ENCODE measurements at regions not wholly inside any gene's neighbourhood (a gene's known extent, or its start where the extent isn't known, plus 50 kb on each side); places are given as distances from the start of the nearest gene placed in this dataset.

GRCh38 chr12:97757481-97758193 lies 295.0 kb downstream of the RMST start:
- no peak for TF ChIP-seq POLR2AphosphoS5 (IDR thresholded peaks at IDR 0.05; ENCODE audit: borderline replicate concordance, low read depth, low read length)
- TF ChIP-seq EZH2 (IDR thresholded peaks at IDR 0.05) = no peak
- no peak for TF ChIP-seq FOXP2 (optimal IDR thresholded peaks at IDR 0.05; ENCODE audit: control extremely low read depth, extremely low read length, insufficient read depth)

GRCh38 chr12:97758194-97758501 lies 295.5 kb downstream of the RMST start:
- no peak for DNase-seq (ENCODE audit: low read depth, low spot score)
- Histone ChIP-seq H3K27ac (no peak overlapping the region), H3K9me3 (ENCODE audit: low read depth, low read length) (no peaks in the 10 kb centered on the region), H3K36me3 (ENCODE audit: insufficient read depth, low read length) (no peaks in the 10 kb centered on the region), H3K4me3 (no peak overlapping the region), H3K9ac (ENCODE audit: insufficient read length) (no peak overlapping the region)
- TF ChIP-seq EZH2 (IDR thresholded peaks at IDR 0.05) = no peak
- no peak for TF ChIP-seq FOXP2 (optimal IDR thresholded peaks at IDR 0.05; ENCODE audit: control extremely low read depth, extremely low read length, insufficient read depth)
- TF ChIP-seq POLR2AphosphoS5 (IDR thresholded peaks at IDR 0.05; ENCODE audit: borderline replicate concordance, low read depth, low read length) = no peak

More at GRCh38 chr12:97757481-97758193, 295.0 kb downstream of the RMST start:
- Histone ChIP-seq H3K36me3 (ENCODE audit: insufficient read depth, low read length) (no peaks in the 10 kb centered on the region), H3K4me3 (no peak overlapping the region), H3K9me3 (ENCODE audit: low read depth, low read length) (no peaks in the 10 kb centered on the region), H3K9ac (ENCODE audit: insufficient read length) (no peak overlapping the region), H3K27ac (0 out of 2 replicates have a peak overlapping the region, but pooled peaks have one; percentile 43)
- DNase-seq (ENCODE audit: low read depth, low spot score) = peak; percentile 18

GRCh38 chr12:97758586-97758985 lies 296.0 kb downstream of the RMST start:
- Histone ChIP-seq H3K9me3 (ENCODE audit: low read depth, low read length) (no peaks in the 10 kb centered on the region), H3K9ac (ENCODE audit: insufficient read length) (no peak overlapping the region), H3K4me3 (no peak overlapping the region), H3K36me3 (ENCODE audit: insufficient read depth, low read length) (no peaks in the 10 kb centered on the region), H3K27ac (no peak overlapping the region)
- TF ChIP-seq POLR2AphosphoS5 (IDR thresholded peaks at IDR 0.05; ENCODE audit: borderline replicate concordance, low read depth, low read length) (no peak), EZH2 (IDR thresholded peaks at IDR 0.05) (no peak), FOXP2 (optimal IDR thresholded peaks at IDR 0.05; ENCODE audit: control extremely low read depth, extremely low read length, insufficient read depth) (no peak)
- no peak for DNase-seq (ENCODE audit: low read depth, low spot score)

- Histone ChIP-seq H3K9me3 (ENCODE audit: low read depth, low read length) (no peaks in the 10 kb centered on the region), H3K36me3 (ENCODE audit: insufficient read depth, low read length) (no peaks in the 10 kb centered on the region), H3K9ac (ENCODE audit: insufficient read length) (no peak overlapping the region), H3K27ac (no peak overlapping the region), H3K4me3 (no peak overlapping the region)
- no peak for DNase-seq (ENCODE audit: low read depth, low spot score)
- TF ChIP-seq FOXP2 (optimal IDR thresholded peaks at IDR 0.05; ENCODE audit: control extremely low read depth, extremely low read length, insufficient read depth) = no peak
- no peak for TF ChIP-seq POLR2AphosphoS5 (IDR thresholded peaks at IDR 0.05; ENCODE audit: borderline replicate concordance, low read depth, low read length)
- no peak for TF ChIP-seq EZH2 (IDR thresholded peaks at IDR 0.05)
Observed at GRCh38 chr12:97760601-97761000, 298.0 kb downstream of the RMST start.

GRCh38 chr12:97763113-97763512 lies 300.5 kb downstream of the RMST start:
- H3K4me3 ChIP-seq = no peak overlapping the region
- H3K27ac ChIP-seq = no peak overlapping the region
- H3K9ac ChIP-seq (ENCODE audit: insufficient read length) = no peak overlapping the region
- TF ChIP-seq POLR2AphosphoS5 (IDR thresholded peaks at IDR 0.05; ENCODE audit: borderline replicate concordance, low read depth, low read length) = no peak
- no peak for TF ChIP-seq EZH2 (IDR thresholded peaks at IDR 0.05)
- no peaks in the 10 kb centered on the region for H3K36me3 ChIP-seq (ENCODE audit: insufficient read depth, low read length)
- H3K9me3 ChIP-seq (ENCODE audit: low read depth, low read length) = no peaks in the 10 kb centered on the region
- peak; percentile 58 for DNase-seq (ENCODE audit: low read depth, low spot score)

GRCh38 chr12:97764700-97765099 lies 302.1 kb downstream of the RMST start:
- no peak for DNase-seq (ENCODE audit: low read depth, low spot score)
- Histone ChIP-seq H3K9ac (ENCODE audit: insufficient read length) (no peak overlapping the region), H3K9me3 (ENCODE audit: low read depth, low read length) (no peaks in the 10 kb centered on the region), H3K4me3 (no peak overlapping the region), H3K36me3 (ENCODE audit: insufficient read depth, low read length) (no peaks in the 10 kb centered on the region), H3K27ac (no peak overlapping the region)
- no peak for TF ChIP-seq POLR2AphosphoS5 (IDR thresholded peaks at IDR 0.05; ENCODE audit: borderline replicate concordance, low read depth, low read length)
- no peak for TF ChIP-seq EZH2 (IDR thresholded peaks at IDR 0.05)
- no peak for TF ChIP-seq FOXP2 (optimal IDR thresholded peaks at IDR 0.05; ENCODE audit: control extremely low read depth, extremely low read length, insufficient read depth)

- H3K9me3 ChIP-seq (ENCODE audit: low read depth, low read length) = no peaks in the 10 kb centered on the region
- H3K36me3 ChIP-seq (ENCODE audit: insufficient read depth, low read length) = no peaks in the 10 kb centered on the region
- H3K9ac ChIP-seq (ENCODE audit: insufficient read length) = no peak overlapping the region
- TF ChIP-seq EZH2 (IDR thresholded peaks at IDR 0.05) (no peak), FOXP2 (optimal IDR thresholded peaks at IDR 0.05; ENCODE audit: control extremely low read depth, extremely low read length, insufficient read depth) (no peak), POLR2AphosphoS5 (IDR thresholded peaks at IDR 0.05; ENCODE audit: borderline replicate concordance, low read depth, low read length) (no peak)
- no peak overlapping the region for H3K4me3 ChIP-seq
- H3K27ac ChIP-seq = no peak overlapping the region
- no peak for DNase-seq (ENCODE audit: low read depth, low spot score)
Observed at GRCh38 chr12:97767347-97767746, 304.7 kb downstream of the RMST start.

GRCh38 chr12:97778111-97778510 lies 315.5 kb downstream of the RMST start:
- TF ChIP-seq EZH2 (IDR thresholded peaks at IDR 0.05) (no peak), FOXP2 (optimal IDR thresholded peaks at IDR 0.05; ENCODE audit: control extremely low read depth, extremely low read length, insufficient read depth) (no peak), POLR2AphosphoS5 (IDR thresholded peaks at IDR 0.05; ENCODE audit: borderline replicate concordance, low read depth, low read length) (no peak)
- H3K9me3 ChIP-seq (ENCODE audit: low read depth, low read length) = no peaks in the 10 kb centered on the region
- DNase-seq (ENCODE audit: low read depth, low spot score) = no peak
- no peaks in the 10 kb centered on the region for H3K36me3 ChIP-seq (ENCODE audit: insufficient read depth, low read length)
- H3K27ac ChIP-seq = no peak overlapping the region
- no peak overlapping the region for H3K9ac ChIP-seq (ENCODE audit: insufficient read length)
- H3K4me3 ChIP-seq = no peak overlapping the region

- DNase-seq (ENCODE audit: low read depth, low spot score) = no peak
- Histone ChIP-seq H3K9me3 (ENCODE audit: low read depth, low read length) (no peaks in the 10 kb centered on the region), H3K9ac (ENCODE audit: insufficient read length) (no peak overlapping the region), H3K27ac (no peak overlapping the region), H3K4me3 (no peak overlapping the region), H3K36me3 (ENCODE audit: insufficient read depth, low read length) (no peaks in the 10 kb centered on the region)
- TF ChIP-seq FOXP2 (optimal IDR thresholded peaks at IDR 0.05; ENCODE audit: control extremely low read depth, extremely low read length, insufficient read depth) (no peak), EZH2 (IDR thresholded peaks at IDR 0.05) (no peak), POLR2AphosphoS5 (IDR thresholded peaks at IDR 0.05; ENCODE audit: borderline replicate concordance, low read depth, low read length) (no peak)
Observed at GRCh38 chr12:97781342-97781741, 318.7 kb downstream of the RMST start.

Measured in SK-N-MC (cell line).